ENCODE measurements at regions not wholly inside any gene's neighbourhood (a gene's known extent, or its start where the extent isn't known, plus 50 kb on each side); places are given as distances from the start of the nearest gene placed in this dataset.

- TF ChIP-seq FOS (IDR thresholded peaks at IDR 0.05; ENCODE audit: extremely low read depth, insufficient read length) (no peak), SETDB1 (IDR thresholded peaks at IDR 0.05; ENCODE audit: low read length) (no peak), SPI1 (IDR thresholded peaks at IDR 0.05; ENCODE audit: borderline replicate concordance, low read depth, low read length) (no peak), CTCF (IDR thresholded peaks at IDR 0.05 in 2 of 3, conservative IDR thresholded peaks at IDR 0.05 in 1 of 3; ENCODE audit: insufficient read depth in 2 of 3, low read depth in 1 of 3, low read length in 3 of 3) (no peak), ZFX (CRISPR knock-in tag; IDR thresholded peaks at IDR 0.05) (no peak), TAF1 (IDR thresholded peaks at IDR 0.05; ENCODE audit: control insufficient read depth, extremely low read depth, insufficient read depth, low read length, severe bottlenecking) (no peak), EP400 (IDR thresholded peaks at IDR 0.05) (no peak), ZNF512 (tag; IDR thresholded peaks at IDR 0.05) (no peak), RAD51 (IDR thresholded peaks at IDR 0.05; ENCODE audit: borderline replicate concordance, low read depth) (no peak)
Measured at GRCh38 chrX:5528057-5528456, 700.6 kb downstream of the NLGN4X start.
